ENCODE measurements at regions not wholly inside any gene's neighbourhood (a gene's known extent, or its start where the extent isn't known, plus 50 kb on each side); places are given as distances from the start of the nearest gene placed in this dataset.

GRCh38 chr2:81528852-81529480 lies 1224.4 kb upstream of the LRRTM1 start:
- TF ChIP-seq CTCF (IDR thresholded peaks at IDR 0.05; ENCODE audit: control insufficient read depth, insufficient read depth, low read depth, low read length, missing control alignments): no peak
- DNase-seq (ENCODE audit: low read depth): no peak

GRCh38 chr2:81523344-81523743 lies 1218.8 kb upstream of the LRRTM1 start:
- no peak overlapping the region for H3K4me3 ChIP-seq (ENCODE audit: control insufficient read depth, low read depth, low read length)
- no peak for TF ChIP-seq CTCF (IDR thresholded peaks at IDR 0.05; ENCODE audit: control insufficient read depth, insufficient read depth, low read depth, low read length, missing control alignments)
- no peak for DNase-seq (ENCODE audit: low read depth)

More at GRCh38 chr2:81528852-81529480, 1224.4 kb upstream of the LRRTM1 start:
- H3K4me3 ChIP-seq (ENCODE audit: control insufficient read depth, low read depth, low read length): no peak overlapping the region

- no peak for TF ChIP-seq CTCF (IDR thresholded peaks at IDR 0.05; ENCODE audit: control insufficient read depth, insufficient read depth, low read depth, low read length, missing control alignments)
- H3K4me3 ChIP-seq (ENCODE audit: control insufficient read depth, low read depth, low read length): no peak overlapping the region
- DNase-seq (ENCODE audit: low read depth): no peak
Measured at GRCh38 chr2:81513328-81513727, 1208.8 kb upstream of the LRRTM1 start.

- no peak for DNase-seq (ENCODE audit: low read depth)
- no peak overlapping the region for H3K4me3 ChIP-seq (ENCODE audit: control insufficient read depth, low read depth, low read length)
- no peak for TF ChIP-seq CTCF (IDR thresholded peaks at IDR 0.05; ENCODE audit: control insufficient read depth, insufficient read depth, low read depth, low read length, missing control alignments)
Measured at GRCh38 chr2:81505586-81505985, 1201.0 kb upstream of the LRRTM1 start.

- no peak overlapping the region for H3K4me3 ChIP-seq (ENCODE audit: control insufficient read depth, low read depth, low read length)
- TF ChIP-seq CTCF (IDR thresholded peaks at IDR 0.05; ENCODE audit: control insufficient read depth, insufficient read depth, low read depth, low read length, missing control alignments): no peak
- no peak for DNase-seq (ENCODE audit: low read depth)
Measured at GRCh38 chr2:81495556-81495955, 1191.0 kb upstream of the LRRTM1 start.

- no peak for TF ChIP-seq CTCF (IDR thresholded peaks at IDR 0.05; ENCODE audit: control insufficient read depth, insufficient read depth, low read depth, low read length, missing control alignments)
- DNase-seq (ENCODE audit: low read depth): no peak
- H3K4me3 ChIP-seq (ENCODE audit: control insufficient read depth, low read depth, low read length): no peak overlapping the region
Measured at GRCh38 chr2:81483254-81483653, 1178.7 kb upstream of the LRRTM1 start.

- no peak overlapping the region for H3K4me3 ChIP-seq (ENCODE audit: control insufficient read depth, low read depth, low read length)
- no peak for TF ChIP-seq CTCF (IDR thresholded peaks at IDR 0.05; ENCODE audit: control insufficient read depth, insufficient read depth, low read depth, low read length, missing control alignments)
- no peak for DNase-seq (ENCODE audit: low read depth)
Measured at GRCh38 chr2:81481994-81482368, 1177.4 kb upstream of the LRRTM1 start.
